ENCODE measurements at regions not wholly inside any gene's neighbourhood (a gene's known extent, or its start where the extent isn't known, plus 50 kb on each side); places are given as distances from the start of the nearest gene placed in this dataset.

GRCh38 chr5:13501176-13501575 lies 443.3 kb downstream of the DNAH5 start:
- 87% methylated on average over 2 of the region's 3 CpGs; no CpG with 5 or more reads in 1 of the 2 experiments for WGBS, 2 experiments (ENCODE audit: extremely low coverage in 1 of 2, insufficient coverage in 1 of 2, insufficient read length in 1 of 2, insufficient replicate concordance in 2 of 2, low coverage in 1 of 2, low lambda C conversion rate in 2 of 2, missing lambda C conversion rate in 1 of 2)
- Histone ChIP-seq H4K8ac (ENCODE audit: extremely low read depth, insufficient read depth, low read length) (no peak overlapping the region), H3K56ac (replicated peaks; ENCODE audit: insufficient read length, low read depth, low read length) (no peak overlapping the region), H4K91ac (replicated peaks; ENCODE audit: insufficient read length, low read length) (no peak overlapping the region), H2AFZ (ENCODE audit: low read length) (no peak overlapping the region), H2AK5ac (ENCODE audit: low read depth, low read length) (no peak overlapping the region), H3K14ac (ENCODE audit: insufficient read length) (no peak overlapping the region), H3K4me2 (ENCODE audit: insufficient read depth in 1 of 2, low read depth in 2 of 2, low read length in 2 of 2) (no peak overlapping the region), H3K4ac (replicated peaks; ENCODE audit: insufficient read length, low read depth, low read length) (no peak overlapping the region), H3K27me3 (replicated peaks in 1 of 4; ENCODE audit: control insufficient read depth in 3 of 4, extremely low read depth in 1 of 4, insufficient read depth in 3 of 4, low read length in 3 of 4) (no peaks in the 10 kb centered on the region), H2BK12ac (ENCODE audit: low read depth, low read length) (no peak overlapping the region), H3K4me1 (replicated peaks in 1 of 4; ENCODE audit: control insufficient read depth in 3 of 4, insufficient read depth in 4 of 4, low read length in 3 of 4) (no peaks in the 10 kb centered on the region), H4K5ac (ENCODE audit: insufficient read length, low read depth, low read length) (no peak overlapping the region), H2BK20ac (ENCODE audit: low read length) (no peak overlapping the region), H2BK15ac (ENCODE audit: low read length) (no peak overlapping the region), H3K23ac (ENCODE audit: insufficient read length) (no peak overlapping the region), H3K18ac (ENCODE audit: extremely low read depth, low read length) (no peak overlapping the region), H3K9me3 (ENCODE audit: insufficient read depth in 2 of 2, low read depth in 1 of 2, low read length in 1 of 2) (no peaks in the 10 kb centered on the region), H3K79me1 (ENCODE audit: low read depth, low read length) (no peaks in the 10 kb centered on the region), H2BK120ac (replicated peaks; ENCODE audit: low read depth, low read length) (no peak overlapping the region), H3K36me3 (ENCODE audit: control insufficient read depth in 2 of 4, insufficient read depth in 4 of 4, low read length in 3 of 4) (no peaks in the 10 kb centered on the region), H3K4me3 (ENCODE audit: extremely low read depth in 1 of 4, insufficient read depth in 2 of 4, low read depth in 3 of 4, low read length in 4 of 4) (no peak overlapping the region), H3K9ac (replicated peaks in 1 of 4; ENCODE audit: extremely low read depth in 1 of 4, low read depth in 3 of 4, low read length in 3 of 4) (no peak overlapping the region), H3K27ac (ENCODE audit: low read depth, low read length) (no peak overlapping the region), H3K23me2 (ENCODE audit: low read depth, low read length) (no peaks in the 10 kb centered on the region), H4K20me1 (replicated peaks in 1 of 2; ENCODE audit: control insufficient read depth in 1 of 2, insufficient read depth in 2 of 2, low read length in 2 of 2) (no peaks in the 10 kb centered on the region), H2BK5ac (ENCODE audit: low read depth, low read length) (no peak overlapping the region), H3K79me2 (ENCODE audit: control insufficient read depth in 1 of 2, insufficient read depth in 2 of 2, low read length in 2 of 2) (no peaks in the 10 kb centered on the region)
- TF ChIP-seq ATF3 (IDR thresholded peaks at IDR 0.05; ENCODE audit: insufficient read depth, low read depth, low read length) (no peak), RAD21 (IDR thresholded peaks at IDR 0.05 in 1 of 2, conservative IDR thresholded peaks at IDR 0.05 in 1 of 2; ENCODE audit: low read depth in 2 of 2, low read length in 2 of 2) (peak; percentile 6 to 17; a peak in 2 of 4 replicates)
- DNase-seq (ENCODE audit: low read depth in 1 of 2, low spot score in 2 of 2) (no peak), FAIRE-seq (no peak)
- ChIA-PET CTCF (ENCODE audit: partially characterized antibody) (interaction anchor here (1.0 to 1.7 kb wide), 4 partner anchors 8 to 35 kb away, joined by 3 to 9 read pairs (median 4); no protein-coding TSS in a partner anchor), POLR2A (ENCODE audit: partially characterized antibody) (no interaction called here)

All from H1 (cell line).